IMR-90 (cell line): ENCODE measurements at regions not wholly inside any gene's neighbourhood (a gene's known extent, or its start where the extent isn't known, plus 50 kb on each side); places are given as distances from the start of the nearest gene placed in this dataset.

Experiments used
- ATAC-seq: fragments of 200-7000 bp; cut with Tn5 transposase; 2 replicates; pipeline ENCODE4 v1.9.1; 2020; ENCODE audit warnings: low read depth, mild to moderate bottlenecking, moderate library complexity
- BruUV-seq: library from RNA; stranded (reverse); fragments of 400-500 nt; replicated peaks from 2 replicates; lab custom pipeline; 2021; lab: Mats Ljungman, UMichigan
- CTCF ChIA-PET: fragments of 300-600 bp; formaldehyde crosslinking; extraction: SDS; loops from one replicate; lab custom pipeline; 2021; ENCODE audit warnings: antibody characterized with exemption; lab: Yijun Ruan, JAX
- POLR2A ChIA-PET: fragments of 300-600 bp; sonication (Branson Sonifier 250); formaldehyde crosslinking; loops from one replicate; lab custom pipeline; 2022; ENCODE audit warnings: antibody characterized with exemption; ENCODE audit not compliant: unreplicated experiment; lab: Charles Lee
- DNase-seq: peaks from one replicate; pipeline ENCODE4 v3.0.0; 2013
- H2AFZ ChIP-seq: replicated peaks from 2 replicates; pipeline ENCODE3; 2013; ENCODE audit warnings: low read length, mild to moderate bottlenecking; ENCODE audit not compliant: poor library complexity
- H2AK5ac ChIP-seq: 2 replicates; pipeline ENCODE4 v1.6.1; 2013; ENCODE audit warnings: low read depth, low read length, inconsistent platforms
- H2AK9ac ChIP-seq: replicated peaks from 2 replicates; pipeline ENCODE3; 2013; ENCODE audit warnings: mild to moderate bottlenecking, low read depth, low read length, moderate library complexity; ENCODE audit not compliant: poor library complexity
- H2BK120ac ChIP-seq: 2 replicates; pipeline ENCODE4 v1.6.1; 2013; ENCODE audit warnings: low read depth, low read length, inconsistent platforms
- H2BK15ac ChIP-seq: 3 replicates; pipeline ENCODE4 v1.6.1; 2013; ENCODE audit warnings: low read depth, low read length, inconsistent platforms
- H2BK20ac ChIP-seq: 2 replicates; pipeline ENCODE4 v1.6.1; 2013; ENCODE audit warnings: low read depth, mild to moderate bottlenecking, inconsistent platforms, low read length, moderate library complexity
- H2BK5ac ChIP-seq: 2 replicates; pipeline ENCODE4 v1.6.1; 2013; ENCODE audit warnings: mild to moderate bottlenecking, low read depth, low read length, inconsistent platforms; ENCODE audit not compliant: poor library complexity, severe bottlenecking
- H3K14ac ChIP-seq: replicated peaks from 2 replicates; pipeline ENCODE4 v1.6.1; 2013; ENCODE audit warnings: low read depth, low read length, inconsistent platforms
- H3K18ac ChIP-seq: 2 replicates; pipeline ENCODE4 v1.6.1; 2013; ENCODE audit warnings: low read depth, low read length, control low read depth
- H3K23ac ChIP-seq: 2 replicates; pipeline ENCODE4 v1.6.1; 2013; ENCODE audit warnings: low read depth, low read length, inconsistent platforms
- H3K27ac ChIP-seq: 2 replicates; pipeline ENCODE4 v1.5.1; 2013; ENCODE audit warnings: mild to moderate bottlenecking, control low read depth, low read length; ENCODE audit not compliant: insufficient read depth
- H3K27me3 ChIP-seq: 2 replicates; pipeline ENCODE4 v1.6.1; 2013; ENCODE audit warnings: low read length; ENCODE audit not compliant: control insufficient read depth, insufficient read depth
- H3K36me3 ChIP-seq: 2 replicates; pipeline ENCODE4 v1.6.1; 2013; ENCODE audit warnings: low read length, mixed read lengths; ENCODE audit not compliant: control insufficient read depth, insufficient read depth
- H3K4ac ChIP-seq: 2 replicates; pipeline ENCODE4 v1.6.1; 2013; ENCODE audit warnings: low read depth, low read length, inconsistent platforms
- H3K4me1 ChIP-seq: 2 replicates; pipeline ENCODE4 v1.6.1; 2013; ENCODE audit warnings: low read length, mixed read lengths; ENCODE audit not compliant: control insufficient read depth, insufficient read depth
- H3K4me2 ChIP-seq: 2 replicates; pipeline ENCODE4 v1.6.1; 2013; ENCODE audit warnings: low read depth, mild to moderate bottlenecking, control low read depth, low read length, moderate library complexity
- H3K4me3 ChIP-seq: 2 replicates; pipeline ENCODE4 v1.5.1; 2013; ENCODE audit warnings: low read depth, mild to moderate bottlenecking, control low read depth, low read length, moderate library complexity; ENCODE audit not compliant: insufficient read depth
- H3K56ac ChIP-seq: 2 replicates; pipeline ENCODE4 v1.6.1; 2013; ENCODE audit warnings: low read length, inconsistent platforms; ENCODE audit not compliant: insufficient read depth; ENCODE audit errors: extremely low read depth
- H3K79me1 ChIP-seq, 2 experiments: 2 replicates each; pipeline ENCODE4 v1.6.1; 2013; ENCODE audit warnings: low read length in 2 of 2, inconsistent platforms in 1 of 2, low read depth in 1 of 2
- H3K9ac ChIP-seq: 2 replicates; pipeline ENCODE4 v1.6.1; 2013; ENCODE audit warnings: low read depth, low read length, control low read depth
- H3K9me1 ChIP-seq: 2 replicates; pipeline ENCODE4 v1.6.1; 2013; ENCODE audit warnings: low read length, inconsistent platforms; ENCODE audit not compliant: insufficient read depth
- H3K9me3 ChIP-seq: 2 replicates; pipeline ENCODE4 v1.6.1; 2013; ENCODE audit warnings: low read length; ENCODE audit not compliant: control insufficient read depth, insufficient read depth
- H4K20me1 ChIP-seq: 2 replicates; pipeline ENCODE4 v1.6.1; 2013; ENCODE audit warnings: low read length, inconsistent platforms; ENCODE audit not compliant: insufficient read depth
- H4K5ac ChIP-seq: 2 replicates; pipeline ENCODE4 v1.6.1; 2013; ENCODE audit warnings: mild to moderate bottlenecking, low read depth, low read length, control low read depth
- H4K8ac ChIP-seq, 2 experiments: 2 replicates each; pipeline ENCODE4 v1.6.1; 2013; ENCODE audit warnings: low read depth in 2 of 2, low read length in 2 of 2, control low read depth in 1 of 2, inconsistent platforms in 1 of 2
- H4K91ac ChIP-seq: 2 replicates; pipeline ENCODE4 v1.6.1; 2013; ENCODE audit warnings: low read depth, low read length, inconsistent platforms; ENCODE audit not compliant: insufficient read depth
- CEBPB ChIP-seq: IDR thresholded peaks from 2 replicates; pipeline ENCODE4 v1.6.1; 2012; ENCODE audit warnings: low read depth, low read length, improper control_type of control experiment
- FOS ChIP-seq: fragments of 150-350 bp; IDR thresholded peaks from 2 replicates; pipeline ENCODE4 v1.6.1; 2016; ENCODE audit warnings: low read depth, low read length
- MXI1 ChIP-seq: IDR thresholded peaks from 2 replicates; pipeline ENCODE4 v1.6.1; 2012; ENCODE audit warnings: low read depth, mild to moderate bottlenecking, low read length, moderate library complexity, borderline replicate concordance
- POLR2A ChIP-seq: IDR thresholded peaks from 2 replicates; pipeline ENCODE4 v1.6.1; 2012; ENCODE audit warnings: mild to moderate bottlenecking, low read depth, low read length
- RCOR1 ChIP-seq: IDR thresholded peaks from 2 replicates; pipeline ENCODE4 v1.6.1; 2012; ENCODE audit warnings: mild to moderate bottlenecking, low read length, improper control_type of control experiment; ENCODE audit not compliant: insufficient replicate concordance
- RFX5 ChIP-seq: IDR thresholded peaks from 2 replicates; pipeline ENCODE4 v1.8.0; 2012; ENCODE audit warnings: low read depth, mild to moderate bottlenecking, low read length, moderate library complexity
- SMC3 ChIP-seq: fragments of 150-350 bp; IDR thresholded peaks from 2 replicates; pipeline ENCODE4 v1.6.1; 2016; ENCODE audit warnings: low read depth, mild to moderate bottlenecking, antibody characterized with exemption, low read length, moderate library complexity
- WGBS, 2 experiments: methylation state at CpG; one replicate each; pipeline versions ENCODE4 v1.1.5 to v1.1.7; 2013; ENCODE audit warnings: missing lambda C conversion rate in 2 of 2; ENCODE audit not compliant: insufficient read length in 1 of 2; ENCODE audit errors: extremely low coverage in 2 of 2; 5-methylcytosine and 5-hydroxymethylcytosine counted together
- dilution Hi-C: fragments of 300-500 bp; cut with HindIII; formaldehyde crosslinking; loops from one replicate; pipeline ENCODE4 v1.14.3; 2018; ENCODE audit warnings: low sequenced_read_pairs; ENCODE audit not compliant: unreplicated experiment
- in situ Hi-C: fragments of 300-500 bp; cut with MboI; formaldehyde crosslinking; loops from 3 replicates; pipeline ENCODE4 v1.14.3; 2019; ENCODE audit warnings: low sequenced_read_pairs, inconsistent platforms, mixed read lengths
- intact Hi-C: fragments of 100-400 bp; cut with micrococcal nuclease; formaldehyde crosslinking; loops from 2 replicates; pipeline ENCODE4 v1.10.0; 2022
- TF ChIP-seq, protein P1 (sequence below): fragments of 150-350 bp; IDR thresholded peaks from 2 replicates; pipeline ENCODE4 v1.6.1; 2016; ENCODE audit warnings: low read depth, mild to moderate bottlenecking, low read length, moderate library complexity, borderline replicate concordance
- TF ChIP-seq, protein P2 (sequence below): conservative IDR thresholded peaks from 2 replicates; pipeline ENCODE4 v1.5.1; 2012; ENCODE audit warnings: mild to moderate bottlenecking, low read depth, low read length, improper control_type of control experiment

DNA sequence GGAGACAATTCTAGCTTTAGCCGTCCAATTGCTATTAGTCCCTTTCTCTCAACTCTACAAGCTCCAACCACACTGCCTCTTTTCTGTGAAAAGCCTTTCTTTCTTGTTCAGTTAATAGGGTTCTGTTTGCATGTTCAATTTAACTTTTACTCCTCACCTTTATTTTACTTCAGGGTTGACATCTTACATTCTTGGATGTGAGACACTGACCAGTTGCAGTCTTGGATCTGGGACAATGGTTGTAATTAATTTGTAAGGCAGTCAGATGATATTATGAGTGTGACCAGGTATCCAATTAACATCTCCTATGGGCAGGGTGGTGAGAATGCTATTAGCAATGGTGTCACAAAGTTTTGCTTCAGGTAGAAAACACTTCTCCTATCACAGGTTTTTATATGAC, 774.5 kb downstream of the TLR4 start:
- dilution Hi-C loops = no loop called here

More for the DNA sequence above, 774.5 kb downstream of the TLR4 start:
- no peak for ATAC-seq
- intact Hi-C loops (no loop called here), in situ Hi-C loops (no loop called here)
- H3K9me3 ChIP-seq = peaks cover 9% of the 10 kb centered on the region
- CTCF ChIA-PET = no interaction called here
- no peak overlapping the region for H3K4me3 ChIP-seq
- no peak overlapping the region for H4K8ac ChIP-seq
- no peak overlapping the region for H2BK5ac ChIP-seq
- H3K14ac ChIP-seq = no peak overlapping the region
- H3K56ac ChIP-seq = no peak overlapping the region
- no peaks in the 10 kb centered on the region for H3K36me3 ChIP-seq
- no peaks in the 10 kb centered on the region for H3K9me1 ChIP-seq
- H3K4me2 ChIP-seq = no peak overlapping the region
- no peak overlapping the region for H3K9ac ChIP-seq
- H2BK20ac ChIP-seq = no peak overlapping the region
- no peaks in the 10 kb centered on the region for H4K20me1 ChIP-seq
- POLR2A ChIA-PET = no interaction called here
- H3K4ac ChIP-seq = no peak overlapping the region
- no peaks in the 10 kb centered on the region for H3K79me1 ChIP-seq
- TF ChIP-seq POLR2A (no peak), SMC3 (no peak), MXI1 (no peak), RCOR1 (no peak), FOS (no peak), RFX5 (no peak), CEBPB (no peak)
- TF ChIP-seq, protein P1, sequence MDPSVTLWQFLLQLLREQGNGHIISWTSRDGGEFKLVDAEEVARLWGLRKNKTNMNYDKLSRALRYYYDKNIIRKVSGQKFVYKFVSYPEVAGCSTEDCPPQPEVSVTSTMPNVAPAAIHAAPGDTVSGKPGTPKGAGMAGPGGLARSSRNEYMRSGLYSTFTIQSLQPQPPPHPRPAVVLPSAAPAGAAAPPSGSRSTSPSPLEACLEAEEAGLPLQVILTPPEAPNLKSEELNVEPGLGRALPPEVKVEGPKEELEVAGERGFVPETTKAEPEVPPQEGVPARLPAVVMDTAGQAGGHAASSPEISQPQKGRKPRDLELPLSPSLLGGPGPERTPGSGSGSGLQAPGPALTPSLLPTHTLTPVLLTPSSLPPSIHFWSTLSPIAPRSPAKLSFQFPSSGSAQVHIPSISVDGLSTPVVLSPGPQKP = no peak
- TF ChIP-seq, protein P2, sequence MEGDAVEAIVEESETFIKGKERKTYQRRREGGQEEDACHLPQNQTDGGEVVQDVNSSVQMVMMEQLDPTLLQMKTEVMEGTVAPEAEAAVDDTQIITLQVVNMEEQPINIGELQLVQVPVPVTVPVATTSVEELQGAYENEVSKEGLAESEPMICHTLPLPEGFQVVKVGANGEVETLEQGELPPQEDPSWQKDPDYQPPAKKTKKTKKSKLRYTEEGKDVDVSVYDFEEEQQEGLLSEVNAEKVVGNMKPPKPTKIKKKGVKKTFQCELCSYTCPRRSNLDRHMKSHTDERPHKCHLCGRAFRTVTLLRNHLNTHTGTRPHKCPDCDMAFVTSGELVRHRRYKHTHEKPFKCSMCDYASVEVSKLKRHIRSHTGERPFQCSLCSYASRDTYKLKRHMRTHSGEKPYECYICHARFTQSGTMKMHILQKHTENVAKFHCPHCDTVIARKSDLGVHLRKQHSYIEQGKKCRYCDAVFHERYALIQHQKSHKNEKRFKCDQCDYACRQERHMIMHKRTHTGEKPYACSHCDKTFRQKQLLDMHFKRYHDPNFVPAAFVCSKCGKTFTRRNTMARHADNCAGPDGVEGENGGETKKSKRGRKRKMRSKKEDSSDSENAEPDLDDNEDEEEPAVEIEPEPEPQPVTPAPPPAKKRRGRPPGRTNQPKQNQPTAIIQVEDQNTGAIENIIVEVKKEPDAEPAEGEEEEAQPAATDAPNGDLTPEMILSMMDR = no peak
- no peak overlapping the region for H2AK9ac ChIP-seq
- no peak for DNase-seq
- H3K23ac ChIP-seq = no peak overlapping the region
- WGBS, 2 experiments = no CpG with 5 or more reads among the region's 1 CpG
- no peak overlapping the region for H2BK15ac ChIP-seq
- no peak overlapping the region for H4K91ac ChIP-seq
- H4K5ac ChIP-seq = no peak overlapping the region
- H3K27me3 ChIP-seq = no peaks in the 10 kb centered on the region
- BruUV-seq = no TSS peak
- no peak overlapping the region for H2BK120ac ChIP-seq
- no peak overlapping the region for H3K18ac ChIP-seq
- no peaks in the 10 kb centered on the region for H3K4me1 ChIP-seq
- H2AFZ ChIP-seq = no peak overlapping the region
- H2AK5ac ChIP-seq = no peak overlapping the region
- no peak overlapping the region for H3K27ac ChIP-seq
